ENCODE measurements at regions not wholly inside any gene's neighbourhood (a gene's known extent, or its start where the extent isn't known, plus 50 kb on each side); places are given as distances from the start of the nearest gene placed in this dataset.
A peak's percentile ranks its signal among the peaks of the same experiment; 100 is the strongest.

GRCh38 chr11:19441752-19442553 lies 201.2 kb upstream of the E2F8 start:
- ATAC-seq (no peak), DNase-seq (ENCODE audit: low spot score) (no peak)

- DNase-seq (ENCODE audit: low spot score): no peak
- ATAC-seq: no peak
These were observed 200.5 kb upstream of the E2F8 start for GRCh38 chr11:19441288-19441687.

- ATAC-seq: no peak
- DNase-seq (ENCODE audit: low spot score): no peak
These were observed 197.0 kb upstream of the E2F8 start for GRCh38 chr11:19437760-19438159.

DNA sequence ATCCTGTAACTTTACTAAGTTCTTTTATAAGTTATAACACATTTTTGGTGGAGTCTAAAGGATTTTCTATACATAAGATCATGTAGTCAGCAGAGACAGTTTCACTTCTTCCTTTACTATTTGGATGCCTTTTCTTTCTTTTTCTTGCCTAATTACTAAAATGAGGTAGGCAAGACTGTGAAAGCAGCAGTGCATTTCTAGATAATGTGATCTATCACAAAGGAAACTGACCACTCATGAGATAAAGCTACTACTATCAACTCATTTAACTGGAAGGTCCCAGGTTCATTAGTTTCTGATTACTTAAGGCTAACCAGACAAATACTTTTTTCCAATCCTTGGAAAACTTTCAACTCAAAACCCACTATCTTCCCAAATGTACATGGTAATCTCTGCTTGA lies 196.2 kb upstream of the E2F8 start:
- ATAC-seq (no peak), DNase-seq (ENCODE audit: low spot score) (no peak)

- DNase-seq (ENCODE audit: low spot score): no peak
- no peak for ATAC-seq
These were observed 194.7 kb upstream of the E2F8 start for GRCh38 chr11:19435306-19435989.

- ATAC-seq: no peak
- no peak for DNase-seq (ENCODE audit: low spot score)
These were observed 193.0 kb upstream of the E2F8 start for GRCh38 chr11:19433791-19434190.

DNA sequence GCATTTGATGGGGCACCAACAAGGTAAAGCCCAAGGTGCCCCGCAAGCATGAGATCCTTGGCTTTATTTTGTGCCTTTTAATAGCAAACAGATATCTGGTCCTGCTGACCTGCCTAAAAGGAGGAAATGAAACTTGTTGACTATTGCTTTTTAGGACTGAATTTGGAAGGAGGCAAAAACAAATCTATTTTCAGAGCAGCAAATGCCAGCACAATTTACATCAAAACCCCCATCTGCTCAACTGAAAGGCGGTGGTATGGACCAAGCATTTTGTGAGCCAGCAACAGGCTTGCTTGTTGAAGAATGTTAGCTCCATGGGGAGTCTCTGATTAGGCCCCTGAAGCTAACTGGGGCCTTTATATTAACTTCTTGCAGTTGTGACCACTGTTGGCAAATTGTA lies 192.6 kb upstream of the E2F8 start:
- no peak for DNase-seq (ENCODE audit: low spot score)
- ATAC-seq: no peak

GRCh38 chr11:19432370-19433061 lies 191.8 kb upstream of the E2F8 start:
- DNase-seq (ENCODE audit: low spot score) (no peak), ATAC-seq (no peak)

GRCh38 chr11:19430754-19431398 lies 190.1 kb upstream of the E2F8 start:
- ATAC-seq (no peak), DNase-seq (ENCODE audit: low spot score) (no peak)

- ATAC-seq (no peak), DNase-seq (ENCODE audit: low spot score) (no peak)
These were observed 189.6 kb upstream of the E2F8 start for GRCh38 chr11:19430346-19430745.

DNA sequence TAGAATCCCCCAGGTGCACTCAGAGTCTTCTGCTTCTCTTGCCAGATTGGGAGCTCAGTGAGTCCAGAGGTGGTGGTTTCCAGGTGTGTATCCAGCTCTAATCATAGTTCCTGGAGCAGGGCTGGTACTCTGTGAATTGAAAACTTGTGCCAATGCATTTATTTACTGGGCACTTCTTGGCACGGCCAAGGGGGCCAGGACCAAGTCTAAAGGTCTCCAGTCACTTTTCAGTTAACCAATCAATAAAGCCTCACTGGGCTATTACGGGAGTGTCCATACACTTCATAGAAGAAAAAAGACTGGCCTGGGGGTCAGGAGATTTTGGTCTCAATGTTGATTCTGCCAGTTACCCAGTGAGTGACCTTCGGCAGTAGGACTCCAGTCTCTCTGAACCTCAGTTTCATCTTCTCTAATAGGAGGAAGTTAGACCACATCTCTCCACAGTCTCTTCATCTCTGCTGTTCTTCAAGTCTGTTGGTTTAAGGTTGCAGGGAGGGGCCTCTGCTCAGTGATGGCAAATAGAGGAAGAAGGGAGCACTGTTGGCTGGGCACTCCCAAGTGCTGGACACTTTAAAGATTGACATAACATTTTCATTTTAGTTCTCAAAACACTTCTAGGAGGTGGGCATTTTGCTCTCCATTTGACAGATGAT lies 188.5 kb upstream of the E2F8 start:
- ATAC-seq (peak; percentile 91), DNase-seq (ENCODE audit: low spot score) (peak; percentile 81)

GRCh38 chr11:19428206-19429002 lies 187.7 kb upstream of the E2F8 start:
- ATAC-seq (peak; percentile 5), DNase-seq (ENCODE audit: low spot score) (no peak)

- DNase-seq (ENCODE audit: low spot score): no peak
- no peak for ATAC-seq
These were observed 186.1 kb upstream of the E2F8 start for GRCh38 chr11:19426756-19427403.

DNA sequence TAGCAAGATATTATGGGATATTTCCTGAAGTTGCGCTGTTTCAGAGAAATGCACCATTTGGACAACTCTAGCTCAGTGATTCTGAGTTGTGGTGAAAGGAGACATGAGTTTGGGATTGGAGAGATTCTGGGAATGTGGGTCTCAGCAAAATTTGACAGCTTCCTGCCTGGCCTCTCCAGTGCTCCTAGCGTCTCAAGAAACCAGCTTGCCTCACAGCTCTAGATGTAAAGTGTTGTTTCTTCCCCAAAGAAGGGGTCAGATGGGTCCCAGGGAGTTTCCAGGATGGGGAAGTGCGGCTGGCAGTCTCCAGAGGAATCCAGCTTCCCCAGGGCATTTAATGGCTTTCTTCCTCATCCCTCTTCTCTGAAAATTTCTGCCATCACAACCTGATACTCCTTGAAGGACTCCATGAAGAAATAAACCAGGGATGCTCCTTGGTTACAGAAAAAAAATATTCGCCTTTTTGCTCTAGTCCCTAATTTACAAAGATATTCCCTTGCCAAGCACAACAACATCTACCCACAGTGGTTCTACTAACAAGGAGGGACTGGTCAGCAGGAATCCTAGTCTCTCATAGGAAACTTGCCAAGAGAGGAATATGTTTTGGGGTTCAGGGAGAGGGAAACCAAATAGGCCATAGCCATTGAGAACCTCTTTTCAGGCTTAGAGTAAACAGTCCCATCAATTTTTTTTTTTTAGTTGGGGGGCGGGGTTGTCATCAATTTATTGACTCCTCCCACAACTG lies 185.4 kb upstream of the E2F8 start:
- no peak for DNase-seq (ENCODE audit: low spot score)
- no peak for ATAC-seq

DNA sequence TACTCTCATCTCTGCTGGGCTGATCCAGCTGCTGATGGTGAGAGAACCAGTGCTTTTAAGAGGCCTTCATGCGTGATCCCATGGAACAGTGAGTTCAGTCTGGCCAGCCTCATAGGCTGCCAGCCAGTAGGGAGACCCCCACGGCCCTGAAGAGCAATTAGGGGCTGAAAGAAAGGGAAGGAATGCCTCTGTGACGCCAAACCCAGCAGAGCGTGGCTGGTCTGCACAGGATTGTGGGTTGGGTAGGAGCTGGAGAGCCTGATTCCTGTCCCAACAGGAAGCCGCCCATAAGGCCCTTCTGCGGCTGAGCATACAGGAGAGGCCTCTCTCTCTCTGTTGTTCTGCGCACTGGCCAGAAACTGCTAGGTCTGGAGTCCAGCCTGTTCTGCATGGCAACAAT lies 181.5 kb upstream of the E2F8 start:
- DNase-seq (ENCODE audit: low spot score): no peak
- no peak for ATAC-seq

GRCh38 chr11:19420868-19421533 lies 180.3 kb upstream of the E2F8 start:
- no peak for DNase-seq (ENCODE audit: low spot score)
- ATAC-seq: no peak

DNA sequence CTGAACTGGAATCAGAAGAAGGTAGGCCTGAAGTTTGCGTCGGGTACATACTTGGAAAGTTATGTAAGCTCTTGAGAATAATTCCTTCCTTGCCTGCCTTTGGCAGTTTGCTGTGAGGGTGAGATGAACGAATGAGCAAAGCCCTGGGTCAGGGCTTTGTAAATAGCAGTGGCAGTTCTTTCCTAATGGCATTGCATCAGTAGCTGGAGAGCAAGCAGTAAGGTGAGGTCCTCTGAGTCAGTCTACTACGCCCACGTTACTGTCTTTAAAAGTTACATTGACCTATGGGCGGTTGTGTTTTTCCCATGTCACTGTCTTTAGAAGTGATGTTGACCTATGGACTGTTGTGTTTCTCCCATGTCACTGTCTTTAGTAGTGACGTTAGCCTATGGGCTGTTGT lies 179.1 kb upstream of the E2F8 start:
- DNase-seq (ENCODE audit: low spot score): peak; percentile 75
- ATAC-seq: peak; percentile 86

GRCh38 chr11:19419021-19419750 lies 178.4 kb upstream of the E2F8 start:
- ATAC-seq: peak; percentile 82
- no peak for DNase-seq (ENCODE audit: low spot score)

All from left lobe of liver (tissue), 2 donors.